SK-N-SH treated with all-trans-retinoic acid at 6 μM for 48 hours (cell line): ENCODE measurements at regions not wholly inside any gene's neighbourhood (a gene's known extent, or its start where the extent isn't known, plus 50 kb on each side); places are given as distances from the start of the nearest gene placed in this dataset.

Experiments
- ATAC-seq: fragments of 200-7000 bp; cut with Tn5 transposase; 3 replicates; pipeline ENCODE4 v1.9.1; 2020; ENCODE audit warnings: mild to moderate bottlenecking, moderate library complexity
- ARNTL ChIP-seq: fragments of 450-650 bp; formaldehyde crosslinking; IDR thresholded peaks from 2 replicates; pipeline ENCODE4 v1.5.0; 2020; ENCODE audit warnings: low read depth, mild to moderate bottlenecking, moderate library complexity, borderline replicate concordance
- BACH2 ChIP-seq: fragments of 250-450 bp; sonication (Bioruptor Pico); IDR thresholded peaks from 2 replicates; pipeline ENCODE4 v1.9.0; 2021; ENCODE audit warnings: mild to moderate bottlenecking, borderline replicate concordance
- CSDC2 ChIP-seq: fragments of 250-450 bp; sonication (Bioruptor Pico); IDR thresholded peaks from 2 replicates; pipeline ENCODE4 v1.5.0; 2020; ENCODE audit warnings: mild to moderate bottlenecking, moderate library complexity
- ESRRG ChIP-seq: fragments of 250-450 bp; sonication (Bioruptor Pico); IDR thresholded peaks from 2 replicates; pipeline ENCODE4 v1.6.1; 2021; ENCODE audit warnings: mild to moderate bottlenecking
- GLIS3 ChIP-seq: fragments of 250-450 bp; sonication (Bioruptor Pico); IDR thresholded peaks from 2 replicates; pipeline ENCODE4 v1.5.0; 2020; ENCODE audit warnings: mild to moderate bottlenecking, moderate library complexity
- ISL1 ChIP-seq: fragments of 250-450 bp; sonication (Bioruptor Pico); IDR thresholded peaks from 2 replicates; pipeline ENCODE4 v2.1.2; 2022; ENCODE audit warnings: mild to moderate bottlenecking, moderate library complexity
- OSR1 ChIP-seq: fragments of 250-450 bp; sonication (Bioruptor Pico); IDR thresholded peaks from 2 replicates; pipeline ENCODE4 v1.8.0; 2022; ENCODE audit warnings: moderate library complexity, mild to moderate bottlenecking, inconsistent platforms
- PPARA ChIP-seq: fragments of 250-450 bp; sonication (Bioruptor Pico); IDR thresholded peaks from 2 replicates; pipeline ENCODE4 v1.5.0; 2020; ENCODE audit warnings: mild to moderate bottlenecking, borderline replicate concordance
- RARB ChIP-seq: fragments of 250-450 bp; sonication (Bioruptor Pico); IDR thresholded peaks from 2 replicates; pipeline ENCODE4 v1.8.0; 2021; ENCODE audit warnings: mild to moderate bottlenecking, moderate library complexity
- SNAI2 ChIP-seq: fragments of 250-450 bp; sonication (Bioruptor Pico); IDR thresholded peaks from 2 replicates; pipeline ENCODE4 v1.5.0; 2020; ENCODE audit warnings: mild to moderate bottlenecking, moderate library complexity
- TCF4 ChIP-seq: fragments of 250-450 bp; sonication (Bioruptor Pico); IDR thresholded peaks from 2 replicates; pipeline ENCODE4 v1.8.0; 2021; ENCODE audit warnings: mild to moderate bottlenecking, moderate library complexity, borderline replicate concordance
- TOX ChIP-seq: fragments of 250-450 bp; sonication (Bioruptor Pico); IDR thresholded peaks from 2 replicates; pipeline ENCODE4 v1.8.0; 2021; ENCODE audit warnings: mild to moderate bottlenecking, moderate library complexity, borderline replicate concordance
- ZC3H10 ChIP-seq: fragments of 250-450 bp; sonication (Bioruptor Pico); IDR thresholded peaks from 2 replicates; pipeline ENCODE4 v1.5.1; 2021; ENCODE audit warnings: mild to moderate bottlenecking, moderate library complexity
- ZFP3 ChIP-seq: fragments of 250-450 bp; sonication (Bioruptor Pico); IDR thresholded peaks from 2 replicates; pipeline ENCODE4 v1.5.0; 2020; ENCODE audit warnings: mild to moderate bottlenecking, moderate library complexity
- ZFP30 ChIP-seq: fragments of 450-650 bp; formaldehyde crosslinking; IDR thresholded peaks from 2 replicates; pipeline ENCODE4 v1.5.0; 2022; ENCODE audit warnings: mild to moderate bottlenecking, moderate library complexity
- ZNF565 ChIP-seq: fragments of 450-650 bp; formaldehyde crosslinking; conservative IDR thresholded peaks from 2 replicates; pipeline ENCODE4 v1.5.0; 2020; ENCODE audit warnings: low read depth, mild to moderate bottlenecking, moderate library complexity
- ZNF70 ChIP-seq: fragments of 450-650 bp; formaldehyde crosslinking; IDR thresholded peaks from 2 replicates; pipeline ENCODE4 v1.5.0; 2020; ENCODE audit warnings: mild to moderate bottlenecking, moderate library complexity
- ZNF8 ChIP-seq: fragments of 450-650 bp; formaldehyde crosslinking; IDR thresholded peaks from 2 replicates; pipeline ENCODE4 v1.5.0; 2020; ENCODE audit warnings: mild to moderate bottlenecking, moderate library complexity
- TF ChIP-seq, protein P1 (sequence below): fragments of 250-450 bp; sonication (Bioruptor Pico); IDR thresholded peaks from 2 replicates; pipeline ENCODE4 v1.8.0; 2021; ENCODE audit warnings: low read depth, mild to moderate bottlenecking, moderate library complexity, borderline replicate concordance
- TF ChIP-seq, protein P2 (sequence below): fragments of 250-450 bp; sonication (Bioruptor Pico); IDR thresholded peaks from 2 replicates; pipeline ENCODE4 v1.5.0; 2020; ENCODE audit warnings: mild to moderate bottlenecking, moderate library complexity
- TF ChIP-seq, protein P3 (sequence below): fragments of 250-450 bp; sonication (Bioruptor Pico); IDR thresholded peaks from 2 replicates; pipeline ENCODE4 v1.5.1; 2021; ENCODE audit warnings: mild to moderate bottlenecking, moderate library complexity
- TF ChIP-seq, protein P4 (sequence below): fragments of 250-450 bp; sonication (Bioruptor Pico); IDR thresholded peaks from 2 replicates; pipeline ENCODE4 v1.8.0; 2020; ENCODE audit warnings: mild to moderate bottlenecking, moderate library complexity, borderline replicate concordance
- TF ChIP-seq, protein P5 (sequence below): fragments of 250-450 bp; sonication (Bioruptor Pico); IDR thresholded peaks from 2 replicates; pipeline ENCODE4 v1.5.1; 2020; ENCODE audit warnings: low read depth, mild to moderate bottlenecking, moderate library complexity

DNA sequence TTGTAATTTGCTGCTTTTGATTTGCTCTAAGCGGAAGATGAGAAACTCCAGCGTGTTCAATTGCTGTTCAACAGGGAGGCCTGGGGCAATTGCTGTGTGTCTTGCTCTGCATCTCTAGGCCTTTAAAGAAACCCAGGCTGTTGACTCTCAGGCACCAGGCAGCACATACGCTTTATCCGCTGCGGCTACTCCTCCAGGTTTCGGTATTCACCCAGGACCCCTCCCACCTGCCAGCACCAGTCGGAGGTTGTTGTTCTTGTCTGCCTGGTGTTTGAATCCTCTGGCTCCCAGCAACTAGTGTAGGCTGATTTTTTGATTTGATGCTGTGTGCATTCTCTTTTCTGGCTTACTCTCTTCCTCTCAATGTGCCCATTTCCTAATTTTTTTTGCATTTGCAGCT is 383.1 kb downstream of the TSN start:
- ATAC-seq: no peak
- TF ChIP-seq ZC3H10 (CRISPR knock-in tag) (no peak), BACH2 (no peak), ESRRG (CRISPR knock-in tag) (no peak), ZFP3 (CRISPR knock-in tag) (no peak), ISL1 (CRISPR knock-in tag) (no peak), ZNF70 (CRISPR knock-in tag) (no peak), GLIS3 (CRISPR knock-in tag) (no peak), PPARA (no peak), ZNF565 (CRISPR knock-in tag) (no peak), TOX (CRISPR knock-in tag) (no peak), ARNTL (CRISPR knock-in tag) (no peak), ZNF8 (CRISPR knock-in tag) (no peak), RARB (CRISPR knock-in tag) (no peak)
- TF ChIP-seq, protein P1, sequence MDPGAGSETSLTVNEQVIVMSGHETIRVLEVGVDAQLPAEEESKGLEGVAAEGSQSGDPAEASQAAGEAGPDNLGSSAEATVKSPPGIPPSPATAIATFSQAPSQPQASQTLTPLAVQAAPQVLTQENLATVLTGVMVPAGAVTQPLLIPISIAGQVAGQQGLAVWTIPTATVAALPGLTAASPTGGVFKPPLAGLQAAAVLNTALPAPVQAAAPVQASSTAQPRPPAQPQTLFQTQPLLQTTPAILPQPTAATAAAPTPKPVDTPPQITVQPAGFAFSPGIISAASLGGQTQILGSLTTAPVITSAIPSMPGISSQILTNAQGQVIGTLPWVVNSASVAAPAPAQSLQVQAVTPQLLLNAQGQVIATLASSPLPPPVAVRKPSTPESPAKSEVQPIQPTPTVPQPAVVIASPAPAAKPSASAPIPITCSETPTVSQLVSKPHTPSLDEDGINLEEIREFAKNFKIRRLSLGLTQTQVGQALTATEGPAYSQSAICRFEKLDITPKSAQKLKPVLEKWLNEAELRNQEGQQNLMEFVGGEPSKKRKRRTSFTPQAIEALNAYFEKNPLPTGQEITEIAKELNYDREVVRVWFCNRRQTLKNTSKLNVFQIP: no peak
- TF ChIP-seq, protein P2, sequence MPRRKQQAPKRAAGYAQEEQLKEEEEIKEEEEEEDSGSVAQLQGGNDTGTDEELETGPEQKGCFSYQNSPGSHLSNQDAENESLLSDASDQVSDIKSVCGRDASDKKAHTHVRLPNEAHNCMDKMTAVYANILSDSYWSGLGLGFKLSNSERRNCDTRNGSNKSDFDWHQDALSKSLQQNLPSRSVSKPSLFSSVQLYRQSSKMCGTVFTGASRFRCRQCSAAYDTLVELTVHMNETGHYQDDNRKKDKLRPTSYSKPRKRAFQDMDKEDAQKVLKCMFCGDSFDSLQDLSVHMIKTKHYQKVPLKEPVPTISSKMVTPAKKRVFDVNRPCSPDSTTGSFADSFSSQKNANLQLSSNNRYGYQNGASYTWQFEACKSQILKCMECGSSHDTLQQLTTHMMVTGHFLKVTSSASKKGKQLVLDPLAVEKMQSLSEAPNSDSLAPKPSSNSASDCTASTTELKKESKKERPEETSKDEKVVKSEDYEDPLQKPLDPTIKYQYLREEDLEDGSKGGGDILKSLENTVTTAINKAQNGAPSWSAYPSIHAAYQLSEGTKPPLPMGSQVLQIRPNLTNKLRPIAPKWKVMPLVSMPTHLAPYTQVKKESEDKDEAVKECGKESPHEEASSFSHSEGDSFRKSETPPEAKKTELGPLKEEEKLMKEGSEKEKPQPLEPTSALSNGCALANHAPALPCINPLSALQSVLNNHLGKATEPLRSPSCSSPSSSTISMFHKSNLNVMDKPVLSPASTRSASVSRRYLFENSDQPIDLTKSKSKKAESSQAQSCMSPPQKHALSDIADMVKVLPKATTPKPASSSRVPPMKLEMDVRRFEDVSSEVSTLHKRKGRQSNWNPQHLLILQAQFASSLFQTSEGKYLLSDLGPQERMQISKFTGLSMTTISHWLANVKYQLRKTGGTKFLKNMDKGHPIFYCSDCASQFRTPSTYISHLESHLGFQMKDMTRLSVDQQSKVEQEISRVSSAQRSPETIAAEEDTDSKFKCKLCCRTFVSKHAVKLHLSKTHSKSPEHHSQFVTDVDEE (CRISPR knock-in tag): no peak
- TF ChIP-seq, protein P3, sequence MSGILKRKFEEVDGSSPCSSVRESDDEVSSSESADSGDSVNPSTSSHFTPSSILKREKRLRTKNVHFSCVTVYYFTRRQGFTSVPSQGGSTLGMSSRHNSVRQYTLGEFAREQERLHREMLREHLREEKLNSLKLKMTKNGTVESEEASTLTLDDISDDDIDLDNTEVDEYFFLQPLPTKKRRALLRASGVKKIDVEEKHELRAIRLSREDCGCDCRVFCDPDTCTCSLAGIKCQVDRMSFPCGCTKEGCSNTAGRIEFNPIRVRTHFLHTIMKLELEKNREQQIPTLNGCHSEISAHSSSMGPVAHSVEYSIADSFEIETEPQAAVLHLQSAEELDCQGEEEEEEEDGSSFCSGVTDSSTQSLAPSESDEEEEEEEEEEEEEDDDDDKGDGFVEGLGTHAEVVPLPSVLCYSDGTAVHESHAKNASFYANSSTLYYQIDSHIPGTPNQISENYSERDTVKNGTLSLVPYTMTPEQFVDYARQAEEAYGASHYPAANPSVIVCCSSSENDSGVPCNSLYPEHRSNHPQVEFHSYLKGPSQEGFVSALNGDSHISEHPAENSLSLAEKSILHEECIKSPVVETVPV (CRISPR knock-in tag): no peak

DNA sequence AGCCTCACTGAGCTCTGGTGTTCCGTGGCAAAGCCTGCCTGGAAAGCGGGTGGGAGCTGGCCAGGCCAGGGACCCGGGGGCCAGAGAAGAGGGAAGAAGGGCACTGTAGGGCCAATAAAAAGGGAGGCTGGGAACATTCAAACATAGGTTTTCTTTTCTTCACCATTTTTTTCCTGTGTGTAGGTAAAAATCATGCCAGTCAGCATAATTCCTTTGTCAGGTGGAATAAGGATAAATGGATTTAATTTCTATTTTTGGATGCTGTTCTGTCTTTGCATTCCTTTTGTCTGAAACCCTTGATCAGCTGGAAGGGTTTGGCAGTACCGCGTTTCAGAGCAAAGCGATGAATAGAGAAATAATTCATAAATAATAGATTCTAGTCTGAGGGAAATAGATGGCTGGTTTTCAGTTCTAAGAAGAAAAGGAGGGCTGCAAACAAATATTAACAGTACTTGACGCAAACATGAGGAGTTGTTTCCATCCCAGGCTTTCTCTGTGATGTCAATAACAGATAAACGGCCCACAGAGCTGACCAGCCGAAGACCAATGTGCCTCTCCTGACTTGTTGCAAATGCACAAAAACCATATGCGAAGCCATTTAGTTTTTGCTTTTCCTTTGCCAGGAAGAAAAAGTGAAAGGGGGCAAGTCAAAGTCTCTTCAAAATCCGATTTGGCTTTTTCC is 384.4 kb downstream of the TSN start:
- ATAC-seq: no peak
- TF ChIP-seq OSR1 (CRISPR knock-in tag) (no peak), ISL1 (CRISPR knock-in tag) (no peak), TCF4 (no peak), ZFP3 (CRISPR knock-in tag) (no peak), ESRRG (CRISPR knock-in tag) (no peak), ZC3H10 (CRISPR knock-in tag) (no peak), PPARA (no peak), SNAI2 (no peak), ZFP30 (CRISPR knock-in tag) (no peak), ZNF70 (CRISPR knock-in tag) (no peak), BACH2 (no peak), ZNF8 (CRISPR knock-in tag) (no peak), CSDC2 (CRISPR knock-in tag) (no peak), RARB (CRISPR knock-in tag) (no peak)
- TF ChIP-seq, protein P3 (CRISPR knock-in tag): no peak
- TF ChIP-seq, protein P2 (CRISPR knock-in tag): no peak
- TF ChIP-seq, protein P1: no peak
- TF ChIP-seq, protein P4, sequence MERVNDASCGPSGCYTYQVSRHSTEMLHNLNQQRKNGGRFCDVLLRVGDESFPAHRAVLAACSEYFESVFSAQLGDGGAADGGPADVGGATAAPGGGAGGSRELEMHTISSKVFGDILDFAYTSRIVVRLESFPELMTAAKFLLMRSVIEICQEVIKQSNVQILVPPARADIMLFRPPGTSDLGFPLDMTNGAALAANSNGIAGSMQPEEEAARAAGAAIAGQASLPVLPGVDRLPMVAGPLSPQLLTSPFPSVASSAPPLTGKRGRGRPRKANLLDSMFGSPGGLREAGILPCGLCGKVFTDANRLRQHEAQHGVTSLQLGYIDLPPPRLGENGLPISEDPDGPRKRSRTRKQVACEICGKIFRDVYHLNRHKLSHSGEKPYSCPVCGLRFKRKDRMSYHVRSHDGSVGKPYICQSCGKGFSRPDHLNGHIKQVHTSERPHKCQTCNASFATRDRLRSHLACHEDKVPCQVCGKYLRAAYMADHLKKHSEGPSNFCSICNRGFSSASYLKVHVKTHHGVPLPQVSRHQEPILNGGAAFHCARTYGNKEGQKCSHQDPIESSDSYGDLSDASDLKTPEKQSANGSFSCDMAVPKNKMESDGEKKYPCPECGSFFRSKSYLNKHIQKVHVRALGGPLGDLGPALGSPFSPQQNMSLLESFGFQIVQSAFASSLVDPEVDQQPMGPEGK (CRISPR knock-in tag): no peak
- TF ChIP-seq, protein P5, sequence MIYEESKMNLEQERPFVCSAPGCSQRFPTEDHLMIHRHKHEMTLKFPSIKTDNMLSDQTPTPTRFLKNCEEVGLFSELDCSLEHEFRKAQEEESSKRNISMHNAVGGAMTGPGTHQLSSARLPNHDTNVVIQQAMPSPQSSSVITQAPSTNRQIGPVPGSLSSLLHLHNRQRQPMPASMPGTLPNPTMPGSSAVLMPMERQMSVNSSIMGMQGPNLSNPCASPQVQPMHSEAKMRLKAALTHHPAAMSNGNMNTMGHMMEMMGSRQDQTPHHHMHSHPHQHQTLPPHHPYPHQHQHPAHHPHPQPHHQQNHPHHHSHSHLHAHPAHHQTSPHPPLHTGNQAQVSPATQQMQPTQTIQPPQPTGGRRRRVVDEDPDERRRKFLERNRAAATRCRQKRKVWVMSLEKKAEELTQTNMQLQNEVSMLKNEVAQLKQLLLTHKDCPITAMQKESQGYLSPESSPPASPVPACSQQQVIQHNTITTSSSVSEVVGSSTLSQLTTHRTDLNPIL: no peak
